ENCODE measurements at regions not wholly inside any gene's neighbourhood (a gene's known extent, or its start where the extent isn't known, plus 50 kb on each side); places are given as distances from the start of the nearest gene placed in this dataset.

DNA sequence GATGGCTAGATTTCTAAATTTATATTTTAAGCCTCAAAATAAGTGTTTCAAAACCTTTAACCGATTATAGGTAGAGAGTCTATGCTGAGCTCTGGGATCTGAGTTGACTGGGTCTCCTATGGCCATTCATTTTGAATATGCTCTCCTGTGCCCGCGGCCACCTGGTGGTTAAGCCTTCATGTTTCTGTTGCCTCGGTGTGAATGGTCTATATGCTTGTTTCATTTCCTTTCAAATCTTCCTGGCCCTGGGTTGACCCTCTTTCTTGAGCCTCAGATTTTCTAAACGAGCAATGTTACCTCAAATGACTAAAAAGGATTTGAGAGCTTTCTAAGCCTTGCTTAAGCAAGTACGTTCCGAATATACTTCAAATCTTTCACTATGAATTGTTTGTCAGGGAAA lies 789.4 kb upstream of the KIRREL3 start:
- no peak for TF ChIP-seq POLR2A (IDR thresholded peaks at IDR 0.05)
- TF ChIP-seq, protein P1, sequence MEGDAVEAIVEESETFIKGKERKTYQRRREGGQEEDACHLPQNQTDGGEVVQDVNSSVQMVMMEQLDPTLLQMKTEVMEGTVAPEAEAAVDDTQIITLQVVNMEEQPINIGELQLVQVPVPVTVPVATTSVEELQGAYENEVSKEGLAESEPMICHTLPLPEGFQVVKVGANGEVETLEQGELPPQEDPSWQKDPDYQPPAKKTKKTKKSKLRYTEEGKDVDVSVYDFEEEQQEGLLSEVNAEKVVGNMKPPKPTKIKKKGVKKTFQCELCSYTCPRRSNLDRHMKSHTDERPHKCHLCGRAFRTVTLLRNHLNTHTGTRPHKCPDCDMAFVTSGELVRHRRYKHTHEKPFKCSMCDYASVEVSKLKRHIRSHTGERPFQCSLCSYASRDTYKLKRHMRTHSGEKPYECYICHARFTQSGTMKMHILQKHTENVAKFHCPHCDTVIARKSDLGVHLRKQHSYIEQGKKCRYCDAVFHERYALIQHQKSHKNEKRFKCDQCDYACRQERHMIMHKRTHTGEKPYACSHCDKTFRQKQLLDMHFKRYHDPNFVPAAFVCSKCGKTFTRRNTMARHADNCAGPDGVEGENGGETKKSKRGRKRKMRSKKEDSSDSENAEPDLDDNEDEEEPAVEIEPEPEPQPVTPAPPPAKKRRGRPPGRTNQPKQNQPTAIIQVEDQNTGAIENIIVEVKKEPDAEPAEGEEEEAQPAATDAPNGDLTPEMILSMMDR (IDR thresholded peaks at IDR 0.05), result no peak

Data from uterus (tissue), 2 donors.